CD14-positive monocyte (primary cell): ENCODE measurements at regions not wholly inside any gene's neighbourhood (a gene's known extent, or its start where the extent isn't known, plus 50 kb on each side); places are given as distances from the start of the nearest gene placed in this dataset.

Experiments used
- DNase-seq, 3 donors: peaks; one replicate each; pipeline ENCODE4 v3.0.0-alpha.2; 2011 to 2022
- H2AFZ ChIP-seq: 2 replicates; pipeline ENCODE4 v1.6.0; 2012; ENCODE audit warnings: mild to moderate bottlenecking, low read depth, low read length, inconsistent platforms; ENCODE audit not compliant: insufficient read depth, poor library complexity, severe bottlenecking
- H3K27ac ChIP-seq, 2 donors: 1 replicate in 1 of 2; 2 replicates in 1 of 2; pipeline ENCODE4 v1.5.1; 2012 to 2013; ENCODE audit warnings: low read length in 2 of 2, control low read depth in 1 of 2, inconsistent platforms in 1 of 2, low read depth in 1 of 2, mild to moderate bottlenecking in 1 of 2
- H3K27me3 ChIP-seq, 2 donors: one replicate each; pipeline versions ENCODE4 v1.6.0 to v1.6.1; 2011 to 2013; ENCODE audit warnings: low read length in 2 of 2; ENCODE audit not compliant: control insufficient read depth in 2 of 2, insufficient read depth in 2 of 2
- H3K36me3 ChIP-seq, 2 donors: replicated peaks in 1 of 2; 1 replicate in 1 of 2; 2 replicates in 1 of 2; pipeline versions ENCODE4 v1.5.1 to v1.6.1; 2012 to 2013; ENCODE audit warnings: low read length in 2 of 2, control low read depth in 1 of 2, inconsistent platforms in 1 of 2, mild to moderate bottlenecking in 1 of 2; ENCODE audit not compliant: insufficient read depth in 2 of 2, control insufficient read depth in 1 of 2
- H3K4me1 ChIP-seq, 2 donors: 1 replicate in 1 of 2; 2 replicates in 1 of 2; pipeline versions ENCODE4 v1.5.1 to v1.6.1; 2012 to 2013; ENCODE audit warnings: low read length in 2 of 2, control low read depth in 1 of 2, inconsistent platforms in 1 of 2, mild to moderate bottlenecking in 1 of 2, moderate library complexity in 1 of 2; ENCODE audit not compliant: insufficient read depth in 2 of 2, control insufficient read depth in 1 of 2
- H3K4me2 ChIP-seq: replicated peaks from 2 replicates; pipeline ENCODE3; 2012; ENCODE audit warnings: low read length, moderate library complexity, mild to moderate bottlenecking; ENCODE audit not compliant: poor library complexity, severe bottlenecking; ENCODE audit errors: extremely low read depth
- H3K4me3 ChIP-seq, 3 experiments: fragments of 200-600 bp in 1 of 3; sonication (generic) in 1 of 3; replicated peaks in 1 of 3; 1 replicate in 2 of 3; 2 replicates in 1 of 3; pipeline ENCODE4 v1.5.1; 2011 to 2013; ENCODE audit warnings: low read length in 3 of 3, mild to moderate bottlenecking in 3 of 3, control low read depth in 2 of 3, low read depth in 2 of 3, inconsistent platforms in 1 of 3, moderate library complexity in 1 of 3
- H3K79me2 ChIP-seq: 2 replicates; pipeline ENCODE4 v1.6.0; 2012; ENCODE audit warnings: mild to moderate bottlenecking, control low read depth, inconsistent platforms, low read length, moderate library complexity; ENCODE audit not compliant: insufficient read depth
- H3K9ac ChIP-seq: 2 replicates; pipeline ENCODE4 v1.6.0; 2017; ENCODE audit warnings: low read length, mild to moderate bottlenecking; ENCODE audit not compliant: insufficient read depth, poor library complexity, severe bottlenecking
- H3K9me3 ChIP-seq, 2 donors: replicated peaks in 1 of 2; 1 replicate in 1 of 2; 2 replicates in 1 of 2; pipeline versions ENCODE4 v1.5.1 to v1.6.1; 2012 to 2013; ENCODE audit warnings: low read length in 2 of 2, control low read depth in 1 of 2; ENCODE audit not compliant: control insufficient read depth in 1 of 2, insufficient read depth in 1 of 2
- H4K20me1 ChIP-seq: 2 replicates; pipeline ENCODE4 v1.6.0; 2012; ENCODE audit warnings: mild to moderate bottlenecking, low read length, control low read depth, moderate library complexity; ENCODE audit not compliant: insufficient read depth
- H3K27ac Mint-ChIP-seq, 7 donors: one replicate each; pipeline ENCODE4 v1.8.0; 2020; ENCODE audit warnings: mild to moderate bottlenecking in 7 of 7, mixed read lengths in 7 of 7, moderate library complexity in 6 of 7, inconsistent platforms in 2 of 7
- H3K27me3 Mint-ChIP-seq, 3 donors: one replicate each; pipeline ENCODE4 v1.8.0; 2021 to 2022; ENCODE audit warnings: low read depth in 3 of 3, mild to moderate bottlenecking in 3 of 3, mixed read lengths in 3 of 3, moderate library complexity in 3 of 3, inconsistent platforms in 1 of 3
- H3K36me3 Mint-ChIP-seq, 2 donors: one replicate each; pipeline ENCODE4 v1.8.0; 2020; ENCODE audit warnings: mixed read lengths in 2 of 2, inconsistent platforms in 1 of 2, mild to moderate bottlenecking in 1 of 2
- H3K4me1 Mint-ChIP-seq: one replicate; pipeline ENCODE4 v1.8.0; 2020; ENCODE audit warnings: mild to moderate bottlenecking, mixed read lengths
- H3K4me3 Mint-ChIP-seq, 2 donors: one replicate each; pipeline ENCODE4 v1.8.0; 2020; ENCODE audit warnings: mild to moderate bottlenecking in 2 of 2, mixed read lengths in 2 of 2, moderate library complexity in 1 of 2
- H3K9me3 Mint-ChIP-seq, 7 donors: one replicate each; pipeline ENCODE4 v1.8.0; 2020 to 2022; ENCODE audit warnings: mixed read lengths in 7 of 7, mild to moderate bottlenecking in 6 of 7, moderate library complexity in 6 of 7, inconsistent platforms in 2 of 7
- WGBS: methylation state at CpG from one replicate; pipeline ENCODE4 v1.1.5; 2013; ENCODE audit warnings: missing lambda C conversion rate; ENCODE audit not compliant: insufficient coverage; 5-methylcytosine and 5-hydroxymethylcytosine counted together
- intact Hi-C, 2 donors: fragments of 100-400 bp; cut with micrococcal nuclease; formaldehyde crosslinking; loops; one replicate each; pipeline versions ENCODE4 v1.15.0 to v1.15.1; 2023
- TF ChIP-seq, protein P1 (sequence below): fragments of 200-600 bp; IDR thresholded peaks from one replicate; pipeline ENCODE4 v1.8.0; 2022; ENCODE audit warnings: antibody characterized with exemption, mild to moderate bottlenecking

GRCh38 chr6:122072014-122072647, 327.3 kb upstream of the HSF2 start:
- intact Hi-C loops: no loop called here
- Mint-ChIP-seq H3K27ac (no peak overlapping the region), H3K4me3 (no peak overlapping the region), H3K27me3 (peaks cover 0 to 1% (median 0%) of the 10 kb centered on the region in 3 donors), H3K4me1 (no peaks in the 10 kb centered on the region), H3K36me3 (no peaks in the 10 kb centered on the region), H3K9me3 (peaks cover 0 to 4% (median 1%) of the 10 kb centered on the region in 7 donors)
- 95% methylated on average over 3 of the region's 8 CpGs for WGBS
- Histone ChIP-seq H3K4me1 (no peaks in the 10 kb centered on the region), H3K4me3 (no peak overlapping the region), H3K27me3 (no peaks in the 10 kb centered on the region), H2AFZ (no peak overlapping the region), H4K20me1 (no peaks in the 10 kb centered on the region), H3K9ac (no peak overlapping the region), H3K9me3 (no peaks in the 10 kb centered on the region), H3K27ac (no peak overlapping the region), H3K79me2 (no peaks in the 10 kb centered on the region), H3K36me3 (no peaks in the 10 kb centered on the region), H3K4me2 (no peak overlapping the region)
- no peak for DNase-seq
- TF ChIP-seq, protein P1, sequence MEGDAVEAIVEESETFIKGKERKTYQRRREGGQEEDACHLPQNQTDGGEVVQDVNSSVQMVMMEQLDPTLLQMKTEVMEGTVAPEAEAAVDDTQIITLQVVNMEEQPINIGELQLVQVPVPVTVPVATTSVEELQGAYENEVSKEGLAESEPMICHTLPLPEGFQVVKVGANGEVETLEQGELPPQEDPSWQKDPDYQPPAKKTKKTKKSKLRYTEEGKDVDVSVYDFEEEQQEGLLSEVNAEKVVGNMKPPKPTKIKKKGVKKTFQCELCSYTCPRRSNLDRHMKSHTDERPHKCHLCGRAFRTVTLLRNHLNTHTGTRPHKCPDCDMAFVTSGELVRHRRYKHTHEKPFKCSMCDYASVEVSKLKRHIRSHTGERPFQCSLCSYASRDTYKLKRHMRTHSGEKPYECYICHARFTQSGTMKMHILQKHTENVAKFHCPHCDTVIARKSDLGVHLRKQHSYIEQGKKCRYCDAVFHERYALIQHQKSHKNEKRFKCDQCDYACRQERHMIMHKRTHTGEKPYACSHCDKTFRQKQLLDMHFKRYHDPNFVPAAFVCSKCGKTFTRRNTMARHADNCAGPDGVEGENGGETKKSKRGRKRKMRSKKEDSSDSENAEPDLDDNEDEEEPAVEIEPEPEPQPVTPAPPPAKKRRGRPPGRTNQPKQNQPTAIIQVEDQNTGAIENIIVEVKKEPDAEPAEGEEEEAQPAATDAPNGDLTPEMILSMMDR: no peak

- Mint-ChIP-seq H3K9me3 (peaks cover 0 to 5% (median 1%) of the 10 kb centered on the region in 7 donors), H3K27ac (no peak overlapping the region), H3K27me3 (peaks cover 0 to 1% (median 0%) of the 10 kb centered on the region in 3 donors), H3K36me3 (no peaks in the 10 kb centered on the region), H3K4me1 (no peaks in the 10 kb centered on the region), H3K4me3 (no peak overlapping the region)
- H3K9me3 ChIP-seq: no peaks in the 10 kb centered on the region
- no peak overlapping the region for H3K9ac ChIP-seq
- no peaks in the 10 kb centered on the region for H3K36me3 ChIP-seq
- H3K4me3 ChIP-seq: no peak overlapping the region
- no peak overlapping the region for H2AFZ ChIP-seq
- TF ChIP-seq, protein P1: no peak
- no peaks in the 10 kb centered on the region for H3K27me3 ChIP-seq
- no peaks in the 10 kb centered on the region for H3K79me2 ChIP-seq
- DNase-seq: no peak
- intact Hi-C loops: no loop called here
- H4K20me1 ChIP-seq: no peaks in the 10 kb centered on the region
- H3K4me1 ChIP-seq: no peaks in the 10 kb centered on the region
- H3K4me2 ChIP-seq: no peak overlapping the region
- no peak overlapping the region for H3K27ac ChIP-seq
Observed at GRCh38 chr6:122075084-122075838, 324.2 kb upstream of the HSF2 start.
